ENCODE measurements at regions not wholly inside any gene's neighbourhood (a gene's known extent, or its start where the extent isn't known, plus 50 kb on each side); places are given as distances from the start of the nearest gene placed in this dataset.

DNA sequence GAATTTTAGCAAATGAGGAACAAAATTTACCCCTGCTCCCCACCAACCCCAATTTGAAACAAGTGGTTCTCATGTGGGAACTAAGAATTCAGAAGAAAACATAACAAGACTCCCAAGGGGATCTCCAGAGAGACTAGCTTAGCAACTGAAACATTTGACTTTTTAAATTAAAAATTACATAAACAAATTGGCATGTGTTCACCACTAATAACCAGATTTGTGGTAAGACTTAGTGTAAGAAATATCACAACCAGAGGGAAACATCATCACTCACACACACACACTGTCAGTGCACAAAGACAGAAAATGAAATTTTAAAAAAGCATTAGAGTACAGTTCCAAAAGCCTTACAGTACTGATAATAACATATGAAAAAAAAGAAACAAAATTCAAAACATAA, 348.8 kb downstream of the CGGBP1 start (continued):
- no peak for TF ChIP-seq ZNF214 (tag by site-specific recombination; IDR thresholded peaks at IDR 0.05; ENCODE audit: borderline replicate concordance)

DNA sequence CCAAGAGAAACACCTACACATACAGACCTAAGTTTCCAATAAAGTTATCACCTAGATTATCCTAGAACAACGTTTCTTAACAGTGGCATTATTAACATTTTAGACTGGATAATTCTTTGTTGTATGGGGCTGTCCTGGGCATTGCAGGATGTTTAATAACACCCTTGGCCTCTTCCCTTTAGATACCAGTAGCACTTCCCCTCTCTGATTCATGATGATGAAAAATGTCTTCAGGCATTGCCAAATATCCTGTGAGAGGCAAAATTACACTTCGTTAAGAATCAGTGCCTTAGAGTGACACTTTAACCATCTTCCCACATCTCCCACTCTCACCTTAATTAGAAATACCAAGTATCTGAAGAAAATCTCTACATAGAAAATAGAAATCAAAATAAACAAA, 352.6 kb downstream of the CGGBP1 start:
- Histone ChIP-seq H3K27ac (ENCODE audit: extremely low read depth, low read depth, low read length) (no peak overlapping the region), H3K4me1 (ENCODE audit: control insufficient read depth, insufficient read depth, low read length) (no peaks in the 10 kb centered on the region), H3K36me3 (ENCODE audit: control insufficient read depth in 2 of 2, insufficient read depth in 1 of 2, low read length in 2 of 2) (no peaks in the 10 kb centered on the region), H3K9me3 (ENCODE audit: control insufficient read depth, insufficient read depth, low read depth, low read length) (no peaks in the 10 kb centered on the region), H3K4me3 (ENCODE audit: low read depth, low read length) (no peak overlapping the region)
- TF ChIP-seq ZNF16 (tag by site-specific recombination; IDR thresholded peaks at IDR 0.05; ENCODE audit: low read depth) (no peak), ZNF776 (tag by site-specific recombination; IDR thresholded peaks at IDR 0.05; ENCODE audit: borderline replicate concordance) (no peak), OVOL3 (tag by site-specific recombination; IDR thresholded peaks at IDR 0.05) (no peak), ZNF302 (tag by site-specific recombination; IDR thresholded peaks at IDR 0.05; ENCODE audit: low read depth) (no peak), ZNF324 (tag by site-specific recombination; IDR thresholded peaks at IDR 0.05) (no peak), ZNF768 (tag by site-specific recombination; IDR thresholded peaks at IDR 0.05) (no peak), ZNF132 (tag by site-specific recombination; IDR thresholded peaks at IDR 0.05; ENCODE audit: borderline replicate concordance) (no peak)
- TF ChIP-seq, protein P1, sequence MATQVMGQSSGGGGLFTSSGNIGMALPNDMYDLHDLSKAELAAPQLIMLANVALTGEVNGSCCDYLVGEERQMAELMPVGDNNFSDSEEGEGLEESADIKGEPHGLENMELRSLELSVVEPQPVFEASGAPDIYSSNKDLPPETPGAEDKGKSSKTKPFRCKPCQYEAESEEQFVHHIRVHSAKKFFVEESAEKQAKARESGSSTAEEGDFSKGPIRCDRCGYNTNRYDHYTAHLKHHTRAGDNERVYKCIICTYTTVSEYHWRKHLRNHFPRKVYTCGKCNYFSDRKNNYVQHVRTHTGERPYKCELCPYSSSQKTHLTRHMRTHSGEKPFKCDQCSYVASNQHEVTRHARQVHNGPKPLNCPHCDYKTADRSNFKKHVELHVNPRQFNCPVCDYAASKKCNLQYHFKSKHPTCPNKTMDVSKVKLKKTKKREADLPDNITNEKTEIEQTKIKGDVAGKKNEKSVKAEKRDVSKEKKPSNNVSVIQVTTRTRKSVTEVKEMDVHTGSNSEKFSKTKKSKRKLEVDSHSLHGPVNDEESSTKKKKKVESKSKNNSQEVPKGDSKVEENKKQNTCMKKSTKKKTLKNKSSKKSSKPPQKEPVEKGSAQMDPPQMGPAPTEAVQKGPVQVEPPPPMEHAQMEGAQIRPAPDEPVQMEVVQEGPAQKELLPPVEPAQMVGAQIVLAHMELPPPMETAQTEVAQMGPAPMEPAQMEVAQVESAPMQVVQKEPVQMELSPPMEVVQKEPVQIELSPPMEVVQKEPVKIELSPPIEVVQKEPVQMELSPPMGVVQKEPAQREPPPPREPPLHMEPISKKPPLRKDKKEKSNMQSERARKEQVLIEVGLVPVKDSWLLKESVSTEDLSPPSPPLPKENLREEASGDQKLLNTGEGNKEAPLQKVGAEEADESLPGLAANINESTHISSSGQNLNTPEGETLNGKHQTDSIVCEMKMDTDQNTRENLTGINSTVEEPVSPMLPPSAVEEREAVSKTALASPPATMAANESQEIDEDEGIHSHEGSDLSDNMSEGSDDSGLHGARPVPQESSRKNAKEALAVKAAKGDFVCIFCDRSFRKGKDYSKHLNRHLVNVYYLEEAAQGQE (tag by site-specific recombination; IDR thresholded peaks at IDR 0.05) = no peak
- CTCF ChIA-PET = no interaction called here
- POLR2A ChIA-PET = no interaction called here

DNA sequence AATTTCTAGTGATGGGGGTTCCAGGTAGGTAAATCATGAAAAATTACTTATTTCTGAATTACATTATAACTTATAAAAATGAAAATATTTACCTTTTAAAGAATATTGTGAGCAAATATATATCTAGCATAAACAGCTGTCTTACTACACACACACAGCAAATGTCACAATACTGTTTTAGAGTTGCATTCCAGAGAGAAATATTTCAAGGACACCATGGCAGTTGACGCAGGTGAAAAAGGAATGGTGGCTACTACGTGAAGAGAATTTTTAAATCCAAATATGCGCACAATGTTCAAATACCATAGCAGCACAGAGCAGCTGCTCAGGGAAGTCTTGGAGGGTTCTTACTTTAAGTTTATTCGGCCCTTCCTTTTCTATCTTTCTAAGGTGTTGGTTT, 356.2 kb downstream of the CGGBP1 start:
- Histone ChIP-seq H3K4me1 (ENCODE audit: control insufficient read depth, insufficient read depth, low read length) (no peaks in the 10 kb centered on the region), H3K4me3 (ENCODE audit: low read depth, low read length) (no peak overlapping the region), H3K27ac (ENCODE audit: extremely low read depth, low read depth, low read length) (no peak overlapping the region), H3K9me3 (ENCODE audit: control insufficient read depth, insufficient read depth, low read depth, low read length) (no peaks in the 10 kb centered on the region), H3K36me3 (ENCODE audit: control insufficient read depth in 2 of 2, insufficient read depth in 1 of 2, low read length in 2 of 2) (no peaks in the 10 kb centered on the region)
- POLR2A ChIA-PET = no interaction called here
- CTCF ChIA-PET = no interaction called here
- TF ChIP-seq, protein P2, sequence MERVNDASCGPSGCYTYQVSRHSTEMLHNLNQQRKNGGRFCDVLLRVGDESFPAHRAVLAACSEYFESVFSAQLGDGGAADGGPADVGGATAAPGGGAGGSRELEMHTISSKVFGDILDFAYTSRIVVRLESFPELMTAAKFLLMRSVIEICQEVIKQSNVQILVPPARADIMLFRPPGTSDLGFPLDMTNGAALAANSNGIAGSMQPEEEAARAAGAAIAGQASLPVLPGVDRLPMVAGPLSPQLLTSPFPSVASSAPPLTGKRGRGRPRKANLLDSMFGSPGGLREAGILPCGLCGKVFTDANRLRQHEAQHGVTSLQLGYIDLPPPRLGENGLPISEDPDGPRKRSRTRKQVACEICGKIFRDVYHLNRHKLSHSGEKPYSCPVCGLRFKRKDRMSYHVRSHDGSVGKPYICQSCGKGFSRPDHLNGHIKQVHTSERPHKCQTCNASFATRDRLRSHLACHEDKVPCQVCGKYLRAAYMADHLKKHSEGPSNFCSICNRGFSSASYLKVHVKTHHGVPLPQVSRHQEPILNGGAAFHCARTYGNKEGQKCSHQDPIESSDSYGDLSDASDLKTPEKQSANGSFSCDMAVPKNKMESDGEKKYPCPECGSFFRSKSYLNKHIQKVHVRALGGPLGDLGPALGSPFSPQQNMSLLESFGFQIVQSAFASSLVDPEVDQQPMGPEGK (tag by site-specific recombination; IDR thresholded peaks at IDR 0.05) = no peak
- TF ChIP-seq, protein P3, sequence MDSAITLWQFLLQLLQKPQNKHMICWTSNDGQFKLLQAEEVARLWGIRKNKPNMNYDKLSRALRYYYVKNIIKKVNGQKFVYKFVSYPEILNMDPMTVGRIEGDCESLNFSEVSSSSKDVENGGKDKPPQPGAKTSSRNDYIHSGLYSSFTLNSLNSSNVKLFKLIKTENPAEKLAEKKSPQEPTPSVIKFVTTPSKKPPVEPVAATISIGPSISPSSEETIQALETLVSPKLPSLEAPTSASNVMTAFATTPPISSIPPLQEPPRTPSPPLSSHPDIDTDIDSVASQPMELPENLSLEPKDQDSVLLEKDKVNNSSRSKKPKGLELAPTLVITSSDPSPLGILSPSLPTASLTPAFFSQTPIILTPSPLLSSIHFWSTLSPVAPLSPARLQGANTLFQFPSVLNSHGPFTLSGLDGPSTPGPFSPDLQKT (IDR thresholded peaks at IDR 0.05; ENCODE audit: borderline replicate concordance, low read depth, low read length) = no peak
- TF ChIP-seq ZFP3 (tag by site-specific recombination; IDR thresholded peaks at IDR 0.05; ENCODE audit: low read depth) (no peak), ZFP37 (tag by site-specific recombination; IDR thresholded peaks at IDR 0.05) (no peak), ZNF23 (tag by site-specific recombination; IDR thresholded peaks at IDR 0.05; ENCODE audit: borderline replicate concordance) (no peak), ZNF10 (tag by site-specific recombination; IDR thresholded peaks at IDR 0.05) (no peak), ZNF423 (tag by site-specific recombination; IDR thresholded peaks at IDR 0.05) (no peak), ZNF585B (tag by site-specific recombination; IDR thresholded peaks at IDR 0.05) (no peak), HOXC10 (CRISPR knock-in tag; IDR thresholded peaks at IDR 0.05) (no peak), ZNF239 (tag by site-specific recombination; IDR thresholded peaks at IDR 0.05) (no peak), WT1 (tag by site-specific recombination; IDR thresholded peaks at IDR 0.05) (no peak), ZNF549 (tag by site-specific recombination; IDR thresholded peaks at IDR 0.05) (no peak)
- TF ChIP-seq, protein P4, sequence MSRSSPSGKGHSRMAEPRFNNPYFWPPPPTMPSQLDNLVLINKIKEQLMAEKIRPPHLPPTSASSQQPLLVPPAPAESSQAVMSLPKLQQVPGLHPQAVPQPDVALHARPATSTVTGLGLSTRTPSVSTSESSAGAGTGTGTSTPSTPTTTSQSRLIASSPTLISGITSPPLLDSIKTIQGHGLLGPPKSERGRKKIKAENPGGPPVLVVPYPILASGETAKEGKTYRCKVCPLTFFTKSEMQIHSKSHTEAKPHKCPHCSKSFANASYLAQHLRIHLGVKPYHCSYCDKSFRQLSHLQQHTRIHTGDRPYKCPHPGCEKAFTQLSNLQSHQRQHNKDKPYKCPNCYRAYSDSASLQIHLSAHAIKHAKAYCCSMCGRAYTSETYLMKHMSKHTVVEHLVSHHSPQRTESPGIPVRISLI (tag by site-specific recombination; IDR thresholded peaks at IDR 0.05) = no peak
- TF ChIP-seq, protein P5, sequence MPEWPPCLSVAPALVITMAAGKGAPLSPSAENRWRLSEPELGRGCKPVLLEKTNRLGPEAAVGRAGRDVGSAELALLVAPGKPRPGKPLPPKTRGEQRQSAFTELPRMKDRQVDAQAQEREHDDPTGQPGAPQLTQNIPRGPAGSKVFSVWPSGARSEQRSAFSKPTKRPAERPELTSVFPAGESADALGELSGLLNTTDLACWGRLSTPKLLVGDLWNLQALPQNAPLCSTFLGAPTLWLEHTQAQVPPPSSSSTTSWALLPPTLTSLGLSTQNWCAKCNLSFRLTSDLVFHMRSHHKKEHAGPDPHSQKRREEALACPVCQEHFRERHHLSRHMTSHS (tag by site-specific recombination; IDR thresholded peaks at IDR 0.05) = no peak

Data from HEK293 (cell line).